ENCODE measurements at regions not wholly inside any gene's neighbourhood (a gene's known extent, or its start where the extent isn't known, plus 50 kb on each side); places are given as distances from the start of the nearest gene placed in this dataset.

- H3K36me3 Mint-ChIP-seq = no peaks in the 10 kb centered on the region
- no peaks in the 10 kb centered on the region for H3K9me3 Mint-ChIP-seq (ENCODE audit: low read depth)
- H3K27ac Mint-ChIP-seq = no peak overlapping the region
- H3K4me1 Mint-ChIP-seq (ENCODE audit: low read depth) = peaks cover 31% of the 10 kb centered on the region
- H3K27me3 Mint-ChIP-seq = no peaks in the 10 kb centered on the region
- no peak overlapping the region for H3K4me3 Mint-ChIP-seq
Measured at GRCh38 chr3:41115069-41115468, 84.2 kb upstream of the CTNNB1 start.

DNA sequence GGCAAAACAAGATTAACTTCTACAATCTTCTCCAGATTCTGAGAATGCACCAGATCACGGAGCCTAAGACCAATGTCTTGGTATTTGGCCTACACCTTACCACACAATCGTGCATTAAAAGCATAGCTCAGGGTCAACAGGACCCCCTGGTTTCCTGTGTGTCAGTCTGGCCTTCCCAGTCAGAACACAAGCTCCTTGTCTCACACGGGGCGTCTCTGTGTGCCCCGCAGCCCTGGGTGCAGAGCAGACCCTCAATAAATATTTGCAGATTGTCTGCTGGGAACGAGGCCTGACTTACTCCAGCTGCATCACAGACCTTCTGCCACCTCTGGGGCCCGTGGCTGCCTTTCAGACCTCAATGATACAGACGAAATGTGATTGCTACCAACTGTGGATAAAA, 82.5 kb upstream of the CTNNB1 start:
- H3K36me3 Mint-ChIP-seq = no peaks in the 10 kb centered on the region
- H3K4me1 Mint-ChIP-seq (ENCODE audit: low read depth) = peaks cover 31% of the 10 kb centered on the region
- H3K9me3 Mint-ChIP-seq (ENCODE audit: low read depth) = no peaks in the 10 kb centered on the region
- peak overlapping the region; percentile 71 for H3K27ac Mint-ChIP-seq
- no peaks in the 10 kb centered on the region for H3K27me3 Mint-ChIP-seq
- peak overlapping the region; percentile 21 for H3K4me3 Mint-ChIP-seq

- H3K4me1 Mint-ChIP-seq (ENCODE audit: low read depth) = peaks cover 31% of the 10 kb centered on the region
- no peaks in the 10 kb centered on the region for H3K27me3 Mint-ChIP-seq
- H3K9me3 Mint-ChIP-seq (ENCODE audit: low read depth) = no peaks in the 10 kb centered on the region
- H3K36me3 Mint-ChIP-seq = no peaks in the 10 kb centered on the region
- peak overlapping the region; percentile 21 for H3K4me3 Mint-ChIP-seq
- H3K27ac Mint-ChIP-seq = peak overlapping the region; percentile 71
Measured at GRCh38 chr3:41117398-41117870, 81.9 kb upstream of the CTNNB1 start.

DNA sequence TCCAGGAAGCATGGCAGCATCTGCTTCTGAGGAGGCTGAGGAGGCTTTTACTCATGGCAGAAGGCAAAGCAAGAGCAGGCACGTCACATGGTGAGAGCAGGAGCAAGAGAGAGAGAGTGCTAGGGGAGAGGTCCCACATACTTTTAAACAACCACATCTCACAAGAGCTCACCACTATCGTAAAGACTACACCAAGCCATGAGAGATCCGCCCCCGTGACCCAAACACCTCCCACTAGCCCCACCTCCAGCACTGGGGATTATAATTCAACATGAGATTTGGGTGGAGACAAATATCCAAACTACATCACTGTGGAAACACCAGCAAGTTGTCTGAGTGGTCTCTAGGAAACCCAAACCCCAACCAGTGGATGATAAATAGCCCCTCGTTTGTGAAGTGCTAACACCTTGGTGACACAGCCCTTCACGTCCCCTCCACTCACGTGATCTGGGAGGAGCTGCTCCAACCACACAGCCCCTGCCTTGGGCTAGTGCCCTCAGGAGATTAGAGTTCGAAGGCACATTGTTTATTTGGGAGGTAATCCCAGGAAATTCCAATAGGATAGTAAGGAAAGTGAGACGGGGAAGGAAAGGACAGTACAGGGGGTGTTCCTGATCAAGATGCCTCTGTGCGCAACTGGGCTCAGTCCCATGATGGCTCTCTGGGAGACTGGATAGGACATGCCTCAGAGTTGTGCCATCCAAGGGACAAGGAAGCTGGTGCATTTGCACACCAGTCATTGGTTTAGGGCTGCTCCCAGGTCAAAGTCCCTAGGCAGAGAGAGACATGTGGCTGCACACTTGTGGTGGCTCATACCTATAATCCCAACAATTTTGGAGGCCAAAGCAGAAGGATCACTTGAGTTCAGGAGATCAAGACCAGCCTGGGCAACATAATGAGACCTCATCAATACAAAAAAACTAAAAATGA, 80.6 kb upstream of the CTNNB1 start:
- H3K36me3 Mint-ChIP-seq = no peaks in the 10 kb centered on the region
- peaks cover 31% of the 10 kb centered on the region for H3K4me1 Mint-ChIP-seq (ENCODE audit: low read depth)
- no peaks in the 10 kb centered on the region for H3K27me3 Mint-ChIP-seq
- H3K4me3 Mint-ChIP-seq = no peak overlapping the region
- no peaks in the 10 kb centered on the region for H3K9me3 Mint-ChIP-seq (ENCODE audit: low read depth)
- no peak overlapping the region for H3K27ac Mint-ChIP-seq

- Mint-ChIP-seq H3K27me3 (no peaks in the 10 kb centered on the region), H3K27ac (no peak overlapping the region), H3K36me3 (peaks cover 3% of the 10 kb centered on the region), H3K4me3 (no peak overlapping the region), H3K4me1 (ENCODE audit: low read depth) (peaks cover 31% of the 10 kb centered on the region), H3K9me3 (ENCODE audit: low read depth) (no peaks in the 10 kb centered on the region)
Measured at GRCh38 chr3:41120460-41120859, 78.8 kb upstream of the CTNNB1 start.

GRCh38 chr3:41125258-41125657, 74.0 kb upstream of the CTNNB1 start:
- H3K27me3 Mint-ChIP-seq = no peaks in the 10 kb centered on the region
- H3K27ac Mint-ChIP-seq = no peak overlapping the region
- peaks cover 9% of the 10 kb centered on the region for H3K9me3 Mint-ChIP-seq (ENCODE audit: low read depth)
- no peak overlapping the region for H3K4me3 Mint-ChIP-seq
- no peaks in the 10 kb centered on the region for H3K4me1 Mint-ChIP-seq (ENCODE audit: low read depth)
- peaks cover 8% of the 10 kb centered on the region for H3K36me3 Mint-ChIP-seq

DNA sequence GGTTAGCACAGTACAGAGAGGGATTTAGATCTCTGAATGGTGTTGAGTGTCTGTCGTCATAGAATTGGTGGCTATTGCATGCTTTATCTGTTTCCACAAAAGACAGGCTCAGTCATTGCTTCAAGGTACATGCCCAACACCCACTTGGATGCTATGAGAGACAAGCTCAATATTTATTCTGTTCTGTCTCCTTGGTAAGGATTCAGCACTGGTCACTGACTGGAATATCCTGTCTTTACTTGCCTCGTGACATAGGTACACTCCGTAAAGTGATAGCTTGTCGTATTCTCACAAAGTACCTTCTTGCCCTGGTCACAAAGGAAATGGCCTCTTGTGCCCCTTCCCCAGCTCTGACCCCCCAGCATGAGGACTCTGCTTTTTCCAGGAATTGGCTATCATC, 72.8 kb upstream of the CTNNB1 start:
- Mint-ChIP-seq H3K27me3 (no peaks in the 10 kb centered on the region), H3K36me3 (peaks cover 8% of the 10 kb centered on the region), H3K4me1 (ENCODE audit: low read depth) (no peaks in the 10 kb centered on the region), H3K27ac (no peak overlapping the region), H3K4me3 (no peak overlapping the region), H3K9me3 (ENCODE audit: low read depth) (peaks cover 10% of the 10 kb centered on the region)

GRCh38 chr3:41126961-41127360, 72.3 kb upstream of the CTNNB1 start:
- H3K27ac Mint-ChIP-seq = no peak overlapping the region
- peaks cover 10% of the 10 kb centered on the region for H3K9me3 Mint-ChIP-seq (ENCODE audit: low read depth)
- H3K27me3 Mint-ChIP-seq = no peaks in the 10 kb centered on the region
- H3K4me3 Mint-ChIP-seq = no peak overlapping the region
- H3K4me1 Mint-ChIP-seq (ENCODE audit: low read depth) = no peaks in the 10 kb centered on the region
- H3K36me3 Mint-ChIP-seq = peaks cover 8% of the 10 kb centered on the region

DNA sequence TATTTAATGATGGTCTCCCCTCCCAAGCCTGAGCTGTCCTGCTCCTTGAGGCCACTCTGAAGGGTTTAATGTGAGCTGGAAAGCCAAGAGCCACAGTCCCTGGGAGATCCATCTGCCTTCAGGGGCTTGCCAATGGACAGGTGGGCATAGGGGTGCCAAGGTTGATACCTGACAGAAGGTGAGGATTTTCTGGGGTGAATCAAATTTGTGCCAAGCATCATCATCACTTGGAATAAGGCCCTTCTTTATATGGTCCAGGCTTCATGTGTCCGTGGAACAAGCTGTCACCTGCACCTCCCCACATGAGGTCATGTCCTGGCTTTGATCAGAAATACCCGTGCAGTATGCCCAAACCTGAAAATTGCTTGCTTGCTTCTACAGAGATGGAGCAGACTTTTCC, 71.9 kb upstream of the CTNNB1 start:
- no peak overlapping the region for H3K4me3 Mint-ChIP-seq
- peaks cover 8% of the 10 kb centered on the region for H3K36me3 Mint-ChIP-seq
- no peaks in the 10 kb centered on the region for H3K4me1 Mint-ChIP-seq (ENCODE audit: low read depth)
- no peak overlapping the region for H3K27ac Mint-ChIP-seq
- H3K9me3 Mint-ChIP-seq (ENCODE audit: low read depth) = peaks cover 10% of the 10 kb centered on the region
- no peaks in the 10 kb centered on the region for H3K27me3 Mint-ChIP-seq

- Mint-ChIP-seq H3K36me3 (peaks cover 8% of the 10 kb centered on the region), H3K27ac (no peak overlapping the region), H3K4me3 (no peak overlapping the region), H3K27me3 (no peaks in the 10 kb centered on the region), H3K4me1 (ENCODE audit: low read depth) (no peaks in the 10 kb centered on the region), H3K9me3 (ENCODE audit: low read depth) (peaks cover 10% of the 10 kb centered on the region)
Measured at GRCh38 chr3:41129731-41130130, 69.6 kb upstream of the CTNNB1 start.

DNA sequence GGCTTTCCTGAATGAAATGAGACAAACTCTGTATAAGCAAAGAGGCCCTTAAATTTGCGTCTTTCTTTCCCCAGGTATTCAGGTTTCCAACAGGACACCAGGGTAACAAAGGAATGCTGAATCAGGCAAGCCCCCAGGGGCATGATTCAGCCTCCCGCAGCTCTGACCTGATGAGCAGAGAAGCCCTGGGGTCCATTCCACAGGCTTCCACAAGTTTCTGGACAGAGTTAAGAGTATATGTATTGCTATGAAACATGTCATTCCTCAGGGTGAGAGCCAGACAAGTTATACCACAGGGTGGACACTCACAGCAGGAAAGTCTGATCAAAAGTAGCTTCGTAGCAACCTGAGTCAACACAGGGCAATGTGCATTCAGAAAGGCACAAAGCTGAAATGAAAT, 68.1 kb upstream of the CTNNB1 start:
- no peaks in the 10 kb centered on the region for H3K4me1 Mint-ChIP-seq (ENCODE audit: low read depth)
- H3K4me3 Mint-ChIP-seq = no peak overlapping the region
- no peak overlapping the region for H3K27ac Mint-ChIP-seq
- no peaks in the 10 kb centered on the region for H3K27me3 Mint-ChIP-seq
- peaks cover 4% of the 10 kb centered on the region for H3K36me3 Mint-ChIP-seq
- H3K9me3 Mint-ChIP-seq (ENCODE audit: low read depth) = peaks cover 10% of the 10 kb centered on the region

DNA sequence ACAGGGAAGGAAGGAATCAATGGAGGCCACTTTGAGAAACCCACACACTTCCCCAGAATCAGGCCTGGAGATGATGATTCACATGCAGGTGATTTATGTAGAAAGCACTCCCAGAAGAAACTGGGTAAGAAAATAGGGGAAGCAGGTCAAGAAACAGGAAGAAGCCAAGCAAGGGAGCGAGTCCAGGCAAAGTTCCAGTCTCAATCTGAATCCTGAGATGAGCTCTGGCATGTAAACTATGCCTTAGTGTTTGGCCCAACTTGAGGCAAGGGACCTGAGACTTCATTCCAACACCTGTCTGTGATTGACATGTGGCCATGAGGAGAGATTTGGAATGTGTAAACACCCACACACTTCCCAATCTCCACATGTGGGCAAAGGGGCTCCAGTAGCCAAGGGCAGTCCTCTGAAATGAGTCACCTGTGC, 61.6 kb upstream of the CTNNB1 start:
- Mint-ChIP-seq H3K27ac (no peak overlapping the region), H3K4me1 (ENCODE audit: low read depth) (no peaks in the 10 kb centered on the region), H3K36me3 (no peaks in the 10 kb centered on the region), H3K4me3 (no peak overlapping the region), H3K9me3 (ENCODE audit: low read depth) (no peaks in the 10 kb centered on the region), H3K27me3 (no peaks in the 10 kb centered on the region)

DNA sequence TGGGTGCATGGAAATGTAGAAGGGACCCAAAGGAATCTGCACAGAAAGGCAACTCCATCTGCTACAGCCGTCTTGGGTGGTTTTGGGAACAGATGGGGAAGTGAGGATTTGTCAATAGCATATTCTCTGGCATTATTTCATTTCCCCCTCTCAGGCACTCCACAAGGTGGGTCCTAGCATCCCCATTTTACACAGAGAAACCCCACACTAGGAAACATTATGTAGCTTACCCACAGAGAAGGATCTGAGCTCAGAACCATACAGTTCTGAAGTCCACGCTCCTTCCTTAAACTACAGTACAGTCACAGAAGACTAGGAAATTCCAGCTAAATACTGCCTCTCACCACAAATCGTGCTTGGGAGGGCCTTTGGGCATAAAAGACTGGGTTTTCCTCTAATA, 61.2 kb upstream of the CTNNB1 start:
- Mint-ChIP-seq H3K36me3 (no peaks in the 10 kb centered on the region), H3K9me3 (ENCODE audit: low read depth) (no peaks in the 10 kb centered on the region), H3K27ac (no peak overlapping the region), H3K4me1 (ENCODE audit: low read depth) (no peaks in the 10 kb centered on the region), H3K4me3 (no peak overlapping the region), H3K27me3 (peaks cover 1% of the 10 kb centered on the region)

GRCh38 chr3:41138601-41139000, 60.7 kb upstream of the CTNNB1 start:
- H3K9me3 Mint-ChIP-seq (ENCODE audit: low read depth) = no peaks in the 10 kb centered on the region
- no peaks in the 10 kb centered on the region for H3K4me1 Mint-ChIP-seq (ENCODE audit: low read depth)
- peaks cover 1% of the 10 kb centered on the region for H3K27me3 Mint-ChIP-seq
- H3K27ac Mint-ChIP-seq = no peak overlapping the region
- H3K36me3 Mint-ChIP-seq = no peaks in the 10 kb centered on the region
- H3K4me3 Mint-ChIP-seq = no peak overlapping the region

DNA sequence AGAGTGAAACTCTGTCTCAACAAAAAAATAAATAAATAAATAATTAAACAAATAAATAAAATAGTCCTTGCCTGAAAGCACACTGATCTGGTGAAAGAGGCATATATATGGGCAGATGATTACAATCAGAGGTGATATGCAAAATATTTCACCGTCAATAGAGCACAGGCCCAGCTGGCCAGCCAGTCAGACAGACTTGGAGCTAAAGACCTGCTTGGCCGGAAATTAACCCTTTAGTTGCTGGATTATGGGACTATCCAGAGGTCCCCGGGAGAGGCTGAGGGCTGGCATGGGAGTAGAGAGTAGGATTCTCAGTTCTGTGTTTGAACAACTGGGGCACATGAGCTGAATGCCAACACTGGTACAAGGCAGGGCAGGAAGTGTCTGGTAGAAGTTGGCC, 59.1 kb upstream of the CTNNB1 start:
- Mint-ChIP-seq H3K27me3 (peaks cover 1% of the 10 kb centered on the region), H3K4me1 (ENCODE audit: low read depth) (no peaks in the 10 kb centered on the region), H3K4me3 (no peak overlapping the region), H3K36me3 (no peaks in the 10 kb centered on the region), H3K27ac (no peak overlapping the region), H3K9me3 (ENCODE audit: low read depth) (no peaks in the 10 kb centered on the region)

Measured in activated naive CD8-positive, alpha-beta T cell (primary cell).